Stomach (tissue), 8 donors: ENCODE measurements at regions not wholly inside any gene's neighbourhood (a gene's known extent, or its start where the extent isn't known, plus 50 kb on each side); places are given as distances from the start of the nearest gene placed in this dataset.

Experiments used
- DNase-seq, 2 donors: peaks; one replicate each; pipeline versions ENCODE4 v3.0.0 to v3.0.0-alpha.2; 2013 to 2019
- H3K27ac ChIP-seq, 5 donors: fragments of 200-600 bp in 4 of 5; sonication (generic) in 4 of 5; one replicate each; pipeline ENCODE4 v1.5.1; 2013 to 2019; ENCODE audit warnings: mild to moderate bottlenecking in 1 of 5, moderate library complexity in 1 of 5
- H3K27me3 ChIP-seq, 3 donors: fragments of 200-600 bp; sonication (generic); one replicate each; pipeline ENCODE4 v1.5.1; 2017 to 2019; ENCODE audit warnings: mixed run types in 1 of 3
- H3K36me3 ChIP-seq, 4 donors: fragments of 200-600 bp; sonication (generic); 1 replicate in 3 of 4; 2 replicates in 1 of 4; pipeline ENCODE4 v1.5.1; 2016 to 2019
- H3K4me1 ChIP-seq, 4 donors: fragments of 200-600 bp; sonication (generic); one replicate each; pipeline ENCODE4 v1.5.1; 2016 to 2019
- H3K4me3 ChIP-seq, 4 donors: fragments of 200-600 bp; sonication (generic) in 3 of 4; one replicate each; pipeline ENCODE4 v1.5.1; 2016 to 2019; ENCODE audit warnings: mild to moderate bottlenecking in 1 of 4
- H3K9me3 ChIP-seq, 4 donors: fragments of 200-600 bp; sonication (generic); one replicate each; pipeline ENCODE4 v1.5.1; 2016 to 2019
- CTCF ChIP-seq, 7 experiments: fragments of 450-650 bp in 4 of 7; fragments of 200-600 bp in 3 of 7; sonication (generic) in 3 of 7; IDR thresholded peaks; one replicate each; pipeline ENCODE4 v1.5.1; 2016 to 2019; ENCODE audit warnings: antibody characterized with exemption in 7 of 7, control low read depth in 2 of 7, mild to moderate bottlenecking in 1 of 7
- EP300 ChIP-seq: sonication (generic); formaldehyde crosslinking; IDR thresholded peaks from one replicate; pipeline ENCODE4 v1.6.1; 2017; ENCODE audit warnings: antibody characterized with exemption
- POLR2A ChIP-seq, 4 donors: fragments of 450-650 bp; IDR thresholded peaks; one replicate each; pipeline ENCODE4 v1.6.1; 2016; ENCODE audit warnings: antibody characterized with exemption in 4 of 4, control low read depth in 2 of 4, mild to moderate bottlenecking in 1 of 4, moderate library complexity in 1 of 4
- POLR2AphosphoS5 ChIP-seq, 3 donors: sonication (generic); formaldehyde crosslinking; IDR thresholded peaks; one replicate each; pipeline ENCODE4 v1.6.1; 2016; ENCODE audit warnings: antibody characterized with exemption in 3 of 3
- WGBS, 5 donors: extraction: QIAGEN DNeasy Blood & Tissue Kit in 3 of 5; methylation state at CpG; one replicate each; pipeline versions ENCODE4 v1.1.5 to v1.1.7; 2013 to 2018; 5-methylcytosine and 5-hydroxymethylcytosine counted together
- intact Hi-C: fragments of 100-400 bp; cut with DNase I; formaldehyde crosslinking; loops from one replicate; pipeline ENCODE4 v1.15.1; 2023; ENCODE audit warnings: low total_unique reads
- donor health status: healthy with polysubstance abuse.
- donor health status: Bipolar disorder and iron deficiency.
- donor health status: healthy.

DNA sequence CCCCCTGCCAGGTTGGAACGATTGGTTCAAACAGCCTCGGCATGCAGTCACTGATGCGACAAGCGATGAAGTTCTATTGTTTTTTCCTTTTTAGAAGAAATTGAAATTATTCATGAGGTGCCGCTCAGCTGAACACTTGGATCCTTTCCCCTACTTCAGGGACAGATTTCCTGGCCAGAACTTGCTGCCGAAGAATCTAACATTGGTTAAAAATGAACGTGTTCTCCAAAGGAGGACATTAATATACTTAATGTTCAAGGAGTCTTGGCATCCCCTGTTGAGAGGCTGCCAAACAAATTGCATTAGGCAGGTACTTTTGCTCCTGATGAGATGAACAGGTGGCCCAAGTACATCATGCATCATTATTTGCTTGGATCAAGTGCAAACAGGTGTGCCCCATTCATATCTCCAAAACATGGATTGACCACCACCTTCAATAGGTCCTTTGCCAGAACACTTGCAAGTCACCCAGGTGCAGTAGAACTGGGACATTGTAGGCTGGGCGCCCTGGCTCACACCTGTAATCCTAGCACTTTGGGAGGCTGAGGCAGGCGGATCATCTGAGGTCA lies 437.2 kb downstream of the HAPSTR1 start:
- intact Hi-C loops: no loop called here
- DNase-seq: no peak

DNA sequence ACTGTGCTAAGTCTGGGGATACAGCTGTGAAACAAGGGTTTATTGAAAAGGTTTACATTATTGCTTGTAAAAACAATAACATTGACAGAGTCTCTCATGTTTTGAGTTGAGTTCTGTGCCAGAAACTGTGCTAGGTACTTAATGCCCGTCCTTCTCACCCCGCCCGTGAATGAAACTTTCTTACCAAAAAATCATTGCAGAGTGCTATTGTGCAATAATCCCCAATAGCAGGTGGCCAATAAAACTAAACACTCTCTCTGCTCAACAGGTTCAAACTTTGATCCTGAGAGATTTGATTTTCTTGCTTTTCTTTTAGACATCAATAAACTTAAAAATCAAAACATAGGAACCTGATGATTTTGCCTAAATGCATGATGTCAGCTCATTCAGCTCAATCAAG lies 441.6 kb downstream of the HAPSTR1 start:
- Histone ChIP-seq H3K27ac (no peak overlapping the region), H3K9me3 (peaks cover 3 to 9% (median 6%) of the 10 kb centered on the region in 4 donors), H3K4me1 (peaks cover 0 to 13% (median 0%) of the 10 kb centered on the region in 4 donors), H3K36me3 (no peaks in the 10 kb centered on the region), H3K4me3 (no peak overlapping the region), H3K27me3 (no peaks in the 10 kb centered on the region)
- intact Hi-C loops: no loop called here
- no peak for DNase-seq
- TF ChIP-seq POLR2AphosphoS5 (IDR thresholded peaks at IDR 0.05) (no peak), EP300 (no peak), CTCF (IDR thresholded peaks at IDR 0.05) (no peak), POLR2A (IDR thresholded peaks at IDR 0.05) (no peak)
- WGBS, 5 donors: 86 to 96% (median 93%) methylated on average over 3 of the region's 3 CpGs

More for the DNA sequence above, 437.2 kb downstream of the HAPSTR1 start:
- Histone ChIP-seq H3K4me3 (no peak overlapping the region), H3K4me1 (peaks cover 0 to 26% (median 0%) of the 10 kb centered on the region in 4 donors), H3K27ac (no peak overlapping the region), H3K27me3 (no peaks in the 10 kb centered on the region), H3K9me3 (peaks cover 3 to 9% (median 6%) of the 10 kb centered on the region in 4 donors), H3K36me3 (no peaks in the 10 kb centered on the region)
- WGBS, 5 donors: 33 to 62% (median 45%) methylated on average over 7 to 9 of the region's 9 CpGs
- no peak for TF ChIP-seq CTCF (IDR thresholded peaks at IDR 0.05)
- no peak for TF ChIP-seq POLR2AphosphoS5 (IDR thresholded peaks at IDR 0.05)
- TF ChIP-seq EP300: no peak
- TF ChIP-seq POLR2A (IDR thresholded peaks at IDR 0.05): no peak

- intact Hi-C loops: no loop called here
- no peak for TF ChIP-seq POLR2AphosphoS5 (IDR thresholded peaks at IDR 0.05)
- TF ChIP-seq POLR2A (IDR thresholded peaks at IDR 0.05): no peak
- TF ChIP-seq CTCF (IDR thresholded peaks at IDR 0.05): no peak
- no peak for TF ChIP-seq EP300
- DNase-seq: no peak
- Histone ChIP-seq H3K27me3 (no peaks in the 10 kb centered on the region), H3K9me3 (peaks cover 3 to 23% (median 20%) of the 10 kb centered on the region in 4 donors), H3K36me3 (no peaks in the 10 kb centered on the region), H3K4me1 (no peaks in the 10 kb centered on the region), H3K4me3 (no peak overlapping the region), H3K27ac (no peak overlapping the region)
- 41 to 59% (median 55%) methylated on average over 3 of the region's 3 CpGs for WGBS, 5 donors
Observed at GRCh38 chr16:9534759-9535158, 443.3 kb downstream of the HAPSTR1 start.

- Histone ChIP-seq H3K27me3 (no peaks in the 10 kb centered on the region), H3K36me3 (no peaks in the 10 kb centered on the region), H3K4me3 (no peak overlapping the region), H3K4me1 (no peaks in the 10 kb centered on the region), H3K27ac (no peak overlapping the region), H3K9me3 (peaks cover 3 to 23% (median 21%) of the 10 kb centered on the region in 4 donors)
- intact Hi-C loops: no loop called here
- WGBS, 5 donors: 78 to 91% (median 89%) methylated on average over 3 of the region's 3 CpGs
- no peak for DNase-seq
- TF ChIP-seq POLR2A (IDR thresholded peaks at IDR 0.05): no peak
- no peak for TF ChIP-seq POLR2AphosphoS5 (IDR thresholded peaks at IDR 0.05)
- TF ChIP-seq EP300: no peak
Observed at GRCh38 chr16:9536905-9537304, 445.5 kb downstream of the HAPSTR1 start.

GRCh38 chr16:9539346-9539745 lies 447.9 kb downstream of the HAPSTR1 start:
- TF ChIP-seq EP300 (no peak), POLR2A (IDR thresholded peaks at IDR 0.05) (no peak), POLR2AphosphoS5 (IDR thresholded peaks at IDR 0.05) (no peak), CTCF (IDR thresholded peaks at IDR 0.05) (no peak)
- H3K4me3 ChIP-seq: no peak overlapping the region
- H3K36me3 ChIP-seq: no peaks in the 10 kb centered on the region
- WGBS, 5 donors: 96 to 100% (median 100%) methylated on average over 1 of the region's 1 CpG
- no peaks in the 10 kb centered on the region for H3K27me3 ChIP-seq
- H3K9me3 ChIP-seq: peaks cover 0 to 15% (median 14%) of the 10 kb centered on the region in 4 donors
- no peak overlapping the region for H3K27ac ChIP-seq
- H3K4me1 ChIP-seq: no peaks in the 10 kb centered on the region
- intact Hi-C loops: no loop called here
- no peak for DNase-seq
